HG03457 (cell line): ENCODE measurements at regions not wholly inside any gene's neighbourhood (a gene's known extent, or its start where the extent isn't known, plus 50 kb on each side); places are given as distances from the start of the nearest gene placed in this dataset.
"Not testable (repeated sequence)": the region's sequence is repeated elsewhere in the genome, so short reads cannot be mapped to it uniquely, and the experiment has no call there.

Source experiments
- ATAC-seq: cut with Tn5 transposase; IDR thresholded peaks from one replicate; pipeline ENCODE4 v1.9.1; 2021; ENCODE audit warnings: moderate number of reproducible peaks; ENCODE audit not compliant: unreplicated experiment

DNA sequence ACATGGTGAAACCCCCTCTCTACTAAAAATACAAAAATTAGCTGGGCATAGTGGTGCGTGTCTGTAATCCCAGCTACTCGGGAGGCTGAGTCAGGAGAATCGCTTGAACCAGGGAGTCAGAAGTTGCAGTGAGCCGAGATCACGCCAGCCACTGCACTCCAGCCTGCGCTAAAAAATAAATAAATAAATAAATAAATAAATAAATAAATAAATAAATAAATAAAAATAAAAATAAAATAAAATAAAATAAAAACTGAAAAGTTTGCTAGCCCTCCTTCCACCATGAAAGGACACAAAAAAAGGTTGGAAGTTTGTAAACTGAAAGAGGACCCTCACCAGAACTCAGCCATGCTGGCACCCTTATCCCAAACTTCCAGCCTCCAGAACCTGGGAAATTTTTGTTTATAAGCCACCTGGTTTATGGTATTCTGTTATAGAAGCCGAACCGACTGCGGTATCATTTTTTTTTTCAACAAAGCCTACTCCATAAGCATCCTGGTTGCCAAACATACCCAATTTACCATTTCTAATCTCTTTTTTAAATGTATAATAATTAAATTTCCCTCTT lies 448.2 kb downstream of the SEMA3D start:
- no peak for ATAC-seq

DNA sequence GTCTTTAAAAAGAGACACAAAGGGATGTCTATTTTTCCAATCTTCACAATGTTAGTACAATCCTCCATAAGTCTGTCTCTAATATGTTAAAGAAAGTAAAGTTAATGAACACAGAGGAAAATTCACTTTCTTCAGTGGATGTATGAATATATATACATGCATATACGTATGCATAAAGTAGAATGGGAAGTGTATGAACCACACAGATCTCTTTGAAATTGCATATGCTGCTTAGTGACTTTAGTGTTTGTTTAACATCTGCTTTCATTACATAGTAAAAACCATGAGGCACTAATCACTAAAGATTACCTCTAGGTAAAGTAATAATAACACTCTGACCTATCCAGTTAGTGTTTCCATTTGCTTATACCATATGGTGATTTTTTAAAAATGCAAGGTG lies 451.2 kb downstream of the SEMA3D start:
- no peak for ATAC-seq

DNA sequence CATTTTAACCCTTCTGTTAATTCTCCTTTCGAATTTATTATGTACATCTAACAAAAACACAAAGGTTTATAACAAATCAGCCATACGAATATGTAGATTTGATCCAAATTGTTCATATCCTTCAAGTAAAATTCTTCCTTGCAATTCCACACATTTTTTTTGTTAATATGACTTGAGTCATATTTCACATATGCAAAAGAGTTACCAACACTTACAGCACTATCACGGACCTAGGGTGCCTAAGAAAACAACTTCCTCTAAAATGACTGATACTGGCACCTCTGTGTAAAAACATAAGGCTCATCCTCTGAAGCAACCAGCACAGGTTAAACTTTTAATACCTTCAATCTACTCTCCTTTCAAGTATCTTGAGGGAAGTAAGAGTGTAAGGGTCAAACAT lies 451.8 kb downstream of the SEMA3D start:
- ATAC-seq, result no peak

DNA sequence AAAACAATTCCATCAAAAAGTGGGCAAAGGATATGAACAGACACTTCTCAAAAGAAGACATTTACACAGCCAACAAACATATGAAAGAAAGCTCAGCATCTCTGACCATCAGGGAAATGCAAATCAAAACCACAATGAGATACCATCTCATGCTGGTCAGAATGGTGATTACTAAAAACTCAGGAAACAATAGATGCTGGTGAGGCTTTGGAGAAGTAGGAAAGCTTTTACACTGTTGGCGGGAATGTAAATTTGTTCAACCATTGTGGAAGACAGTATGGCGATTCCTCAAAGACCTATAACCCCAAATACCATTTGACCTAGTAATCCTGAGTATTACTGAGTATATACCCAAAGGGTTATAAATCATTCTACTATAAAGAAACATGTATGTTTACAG lies 452.9 kb downstream of the SEMA3D start:
- not testable (repeated sequence) for ATAC-seq

DNA sequence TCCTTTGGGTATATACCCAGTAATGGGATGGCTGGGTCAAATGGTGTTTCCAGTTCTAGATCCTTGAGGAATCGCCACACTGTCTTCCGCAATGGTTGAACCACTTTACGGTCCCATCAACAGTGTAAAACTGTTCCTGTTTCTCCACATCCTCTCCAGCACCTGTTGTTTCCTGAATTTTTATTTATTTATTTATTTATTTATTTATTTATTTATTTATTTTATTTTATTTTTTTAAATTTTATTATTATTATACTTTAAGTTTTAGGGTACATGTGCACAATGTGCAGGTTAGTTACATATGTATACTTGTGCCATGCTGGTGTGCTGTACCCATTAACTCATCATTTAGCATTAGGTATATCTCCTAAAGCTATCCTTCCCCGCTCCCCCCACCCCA lies 456.0 kb downstream of the SEMA3D start:
- not testable (repeated sequence) for ATAC-seq

DNA sequence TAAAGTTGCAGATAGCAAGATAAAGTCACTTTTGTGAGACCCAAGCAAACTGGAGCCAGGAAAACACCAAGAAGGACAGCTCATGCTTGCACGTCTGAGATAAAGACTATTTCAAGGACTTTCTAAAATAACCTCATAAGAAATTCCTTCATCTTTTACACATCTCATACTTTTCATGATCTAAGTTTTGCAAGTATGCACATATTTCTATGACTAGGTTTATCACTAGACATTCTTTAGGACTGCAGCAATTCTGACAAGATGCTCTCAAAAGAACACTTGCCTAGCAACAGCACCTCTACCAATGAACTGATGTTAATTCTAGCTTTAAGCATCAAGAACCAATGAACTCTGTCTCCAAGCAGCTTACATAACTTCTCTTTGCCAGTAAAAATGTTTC lies 457.6 kb downstream of the SEMA3D start:
- ATAC-seq, result no peak

DNA sequence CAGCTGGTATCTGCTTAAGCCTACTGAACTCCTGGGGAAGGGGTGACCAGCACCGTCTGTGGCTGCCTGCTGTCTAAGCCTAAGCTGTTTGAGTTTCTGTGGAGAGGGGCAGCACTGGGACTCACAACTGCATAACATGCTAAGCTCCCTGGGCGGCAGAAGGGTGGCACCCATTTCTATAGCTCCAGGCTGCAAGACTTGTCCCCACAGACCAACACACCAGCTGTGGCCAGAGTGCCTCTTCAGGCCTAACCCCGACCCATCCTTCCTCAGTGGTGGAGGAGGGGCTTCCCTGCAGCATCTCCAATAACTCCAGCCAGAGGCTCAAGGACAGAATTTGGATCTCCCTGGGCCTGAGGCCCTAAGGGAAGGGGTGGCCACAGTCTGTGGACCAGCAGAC lies 464.1 kb downstream of the SEMA3D start:
- ATAC-seq, result no peak

DNA sequence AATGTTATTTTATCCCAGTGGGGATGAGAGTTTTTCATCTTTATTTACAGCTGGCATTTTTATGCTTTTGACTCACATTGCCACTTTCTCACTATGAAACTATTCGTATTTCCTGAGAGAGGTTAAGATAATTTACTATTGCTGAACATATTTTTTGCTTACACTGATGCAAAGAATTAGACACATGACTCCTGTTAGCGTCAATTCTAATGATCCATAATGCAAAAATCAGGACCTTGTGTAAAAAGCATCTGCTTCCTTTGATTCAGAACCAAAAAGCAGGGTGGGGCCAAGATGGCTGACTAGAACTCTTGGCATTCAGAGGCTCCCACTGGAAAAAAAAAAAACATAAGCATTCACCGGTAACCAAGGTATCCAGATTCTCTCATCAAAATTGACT lies 464.8 kb downstream of the SEMA3D start:
- no peak for ATAC-seq

DNA sequence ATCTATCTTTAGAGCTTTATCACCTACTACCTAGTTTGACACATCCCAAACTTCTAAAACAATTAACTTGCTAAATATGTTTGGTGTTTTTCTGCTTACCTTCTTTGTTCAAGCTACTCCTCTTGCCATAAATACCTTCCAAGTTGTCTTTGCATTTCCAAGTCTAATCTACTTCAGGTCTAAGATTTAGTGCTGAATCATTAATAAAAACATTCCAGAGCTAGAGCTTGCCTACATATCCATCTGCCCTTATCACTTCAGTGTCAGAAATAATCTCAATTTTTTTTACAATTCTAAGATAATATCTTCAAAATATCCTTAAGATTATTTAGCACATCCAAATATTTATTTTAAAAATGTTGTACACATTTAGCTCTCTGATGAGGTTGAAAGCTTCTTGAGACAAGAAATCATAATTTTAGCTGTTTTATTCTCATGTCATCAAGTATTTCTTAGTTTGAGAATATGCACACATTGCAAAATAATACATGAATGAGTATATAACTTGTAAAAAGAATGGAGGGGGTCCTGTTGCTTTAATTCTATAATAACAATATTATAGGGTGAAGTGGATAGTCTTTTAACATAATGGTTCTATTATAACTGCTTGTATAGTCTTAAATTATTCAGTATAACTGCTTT lies 466.3 kb downstream of the SEMA3D start:
- no peak for ATAC-seq

DNA sequence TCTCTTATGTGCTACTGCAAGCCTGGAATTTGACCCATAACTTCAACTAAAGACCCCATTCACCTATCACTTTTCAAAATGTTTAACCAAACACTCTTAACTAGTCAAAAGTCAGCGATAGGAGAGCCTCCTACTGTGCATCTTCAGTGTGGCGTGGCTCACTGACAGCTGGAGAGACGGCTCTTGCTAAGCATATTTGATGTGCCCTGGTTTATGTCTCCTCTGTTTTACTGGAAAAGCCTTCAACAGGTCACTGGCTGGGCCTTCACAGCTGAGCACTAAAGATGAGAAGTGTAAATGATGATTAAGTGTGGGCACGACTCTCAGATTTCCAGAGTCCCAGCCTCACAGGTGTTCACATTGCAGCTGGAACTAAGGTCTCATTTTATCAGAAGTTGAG lies 472.1 kb downstream of the SEMA3D start:
- ATAC-seq, result no peak

DNA sequence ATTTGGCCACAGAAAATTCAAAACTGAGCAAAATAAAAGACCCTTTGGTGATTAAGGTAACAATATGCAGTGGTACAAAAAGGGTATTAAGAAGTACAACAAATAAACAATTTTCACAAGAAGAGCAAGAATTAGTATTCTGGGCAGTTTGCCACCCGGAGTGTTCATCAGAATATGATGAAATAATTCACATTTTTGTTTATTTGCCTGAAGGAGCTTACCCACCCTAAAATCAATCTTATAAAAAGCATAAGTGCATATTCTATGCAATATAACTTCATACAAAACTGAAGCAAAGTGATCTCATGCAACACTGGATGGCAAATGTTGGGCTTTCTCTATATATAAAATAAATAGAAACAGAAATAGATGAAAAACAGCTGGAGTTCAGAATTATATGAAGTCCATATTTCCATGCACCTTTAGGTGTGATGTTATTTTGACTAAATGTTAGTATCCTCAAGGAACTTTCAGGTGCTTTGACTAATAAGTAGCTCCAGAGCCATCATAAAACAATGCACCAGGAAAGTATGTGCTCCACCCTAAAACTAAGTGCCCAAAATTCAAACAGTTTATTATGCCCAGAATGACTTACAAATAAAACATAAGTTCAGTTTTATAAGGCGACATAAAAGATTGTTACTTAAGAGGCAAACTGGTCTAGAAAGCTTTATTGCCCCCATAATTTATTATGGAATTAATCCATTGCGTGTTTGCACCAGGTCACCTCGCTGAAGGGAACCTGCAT lies 474.3 kb downstream of the SEMA3D start:
- no peak for ATAC-seq

DNA sequence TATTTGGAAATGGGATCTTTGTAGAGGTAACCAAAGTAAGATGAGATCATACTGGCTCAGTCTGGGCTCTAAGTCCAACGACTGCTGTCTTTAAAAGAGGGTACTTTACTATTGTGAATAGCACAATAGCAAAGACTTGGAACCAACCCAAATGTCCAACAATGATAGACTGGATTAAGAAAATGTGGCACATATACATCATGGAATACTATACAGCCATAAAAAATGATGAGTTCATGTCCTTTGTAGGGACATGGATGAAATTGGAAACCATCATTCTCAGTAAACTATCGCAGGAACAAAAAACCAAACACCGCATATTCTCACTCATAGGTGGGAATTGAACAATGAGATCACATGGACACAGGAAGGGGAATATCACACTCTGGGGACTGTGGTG lies 476.3 kb downstream of the SEMA3D start:
- not testable (repeated sequence) for ATAC-seq

DNA sequence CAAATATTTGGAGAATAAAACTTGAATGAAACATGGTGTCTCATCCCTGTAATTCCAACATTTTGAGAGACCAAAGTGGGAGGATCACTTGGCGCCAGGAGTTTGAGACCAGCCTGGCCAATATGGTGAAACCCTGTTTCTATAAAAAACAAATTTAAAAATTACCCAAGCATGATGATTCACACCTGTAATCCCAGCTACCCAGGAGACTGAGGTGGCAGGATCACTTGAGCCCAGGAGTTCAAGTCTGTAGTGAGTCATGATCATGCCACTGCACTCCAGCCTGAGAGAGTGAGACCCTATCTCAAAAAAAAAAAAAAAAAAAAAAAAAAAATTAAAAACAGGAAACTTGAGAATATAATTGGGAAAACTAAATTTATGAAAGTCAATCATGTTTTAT lies 481.1 kb downstream of the SEMA3D start:
- no peak for ATAC-seq

DNA sequence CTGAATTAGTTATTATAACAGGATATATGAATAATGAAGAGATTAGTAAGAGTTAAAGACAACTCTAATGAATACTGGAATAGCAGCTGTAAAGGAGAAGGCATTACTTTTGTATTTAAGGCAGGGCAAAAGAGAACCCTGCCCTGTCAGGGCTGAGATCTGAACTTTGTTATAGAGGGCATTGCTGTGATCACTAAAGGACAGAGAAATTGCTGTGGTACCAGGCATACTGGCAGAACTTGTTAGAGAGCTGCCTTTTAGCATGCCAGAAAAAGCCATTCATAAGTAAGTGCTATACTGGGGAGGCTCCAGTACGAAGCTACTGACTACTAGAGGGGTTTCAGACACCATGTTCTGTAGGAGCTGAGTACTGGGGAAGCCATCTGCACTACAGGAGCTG lies 481.8 kb downstream of the SEMA3D start:
- no peak for ATAC-seq

DNA sequence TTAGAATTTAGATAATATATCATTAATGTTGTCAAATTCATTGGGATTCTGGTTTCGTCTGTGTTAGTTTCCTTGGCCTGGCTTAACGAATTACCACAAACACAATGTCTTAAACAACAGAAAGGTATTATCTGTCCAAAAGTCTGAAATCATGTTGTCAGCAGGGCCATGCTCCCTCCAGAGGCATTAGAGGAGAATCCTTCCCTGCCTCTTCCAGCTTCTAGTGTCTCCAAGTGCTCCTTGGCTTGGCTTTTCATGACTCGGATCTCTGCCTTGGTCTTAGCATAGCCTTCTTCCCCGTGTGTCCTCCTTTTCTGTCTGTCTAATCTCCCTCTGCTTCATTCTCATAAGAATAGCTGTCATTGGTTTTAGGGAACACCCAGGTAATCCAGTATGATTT lies 482.5 kb downstream of the SEMA3D start:
- no peak for ATAC-seq

DNA sequence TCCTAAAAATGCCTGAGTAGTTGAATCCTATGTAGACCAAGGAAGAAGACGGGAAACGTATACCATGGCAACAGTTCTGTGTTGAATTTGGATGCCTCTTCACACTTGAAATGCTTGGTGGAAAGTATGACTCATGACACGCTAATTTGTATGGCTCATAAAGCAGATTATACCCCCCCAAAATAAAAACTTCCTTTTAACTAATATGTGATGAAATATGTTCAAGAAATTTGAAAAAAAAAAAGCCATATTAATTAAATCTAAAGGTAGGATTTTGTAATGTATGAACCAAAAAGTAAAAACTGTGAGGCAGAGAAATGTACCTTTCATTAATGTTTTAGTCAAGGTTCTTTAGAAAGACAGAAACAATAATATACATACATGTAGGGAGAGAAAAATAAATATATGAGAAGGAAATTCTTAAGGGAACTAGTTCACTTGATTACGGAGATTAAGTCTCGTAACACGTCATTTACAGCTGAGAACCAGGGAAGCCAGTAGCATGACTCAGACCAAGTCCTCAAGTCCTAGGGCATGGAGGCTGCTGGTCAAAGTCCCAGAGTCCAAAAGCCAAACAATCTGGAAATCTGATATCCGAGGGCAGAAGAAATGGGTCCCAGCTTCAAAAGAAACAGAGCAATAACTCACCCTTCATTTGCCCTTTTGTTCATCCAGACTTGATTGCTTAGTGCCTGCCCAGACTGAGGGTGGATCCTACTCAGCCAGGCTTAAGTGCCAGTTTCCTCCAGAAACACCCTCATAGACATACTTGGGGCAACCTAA lies 485.1 kb downstream of the SEMA3D start:
- ATAC-seq, result no peak

DNA sequence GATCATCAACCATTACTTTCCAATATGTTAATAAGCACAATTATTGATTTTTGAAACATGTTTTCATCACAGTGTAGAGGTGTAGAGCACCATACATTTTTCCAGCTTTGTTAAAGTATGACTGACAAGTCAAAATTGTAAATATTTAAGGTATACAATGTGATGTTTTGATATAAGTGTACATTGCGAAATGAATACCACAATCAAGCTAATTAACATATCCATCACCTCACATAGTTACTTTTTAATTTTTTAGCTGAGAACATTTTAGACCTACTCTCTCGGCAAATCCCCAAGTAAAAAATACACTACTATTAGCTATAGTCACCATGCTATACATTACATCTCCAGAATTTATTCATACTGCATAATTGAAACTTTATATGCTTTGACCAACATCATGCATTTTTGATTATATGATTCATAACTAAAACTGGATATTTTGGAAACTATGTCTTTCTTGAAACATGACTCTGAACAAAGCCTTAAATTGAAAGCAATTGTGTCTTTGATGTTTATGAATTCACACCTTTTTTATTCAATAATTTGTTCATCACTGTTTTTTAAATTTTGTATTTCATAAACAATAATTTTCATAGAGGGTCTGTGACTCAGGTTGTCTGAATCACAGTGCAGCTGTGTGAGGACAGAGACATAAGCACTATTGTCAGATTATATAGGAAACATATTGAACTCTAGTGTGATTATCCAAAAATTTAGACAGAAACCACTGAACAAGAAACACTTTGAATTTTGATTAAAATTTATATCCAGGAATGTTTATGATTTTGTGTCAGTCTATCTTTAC lies 486.1 kb downstream of the SEMA3D start:
- no peak for ATAC-seq

DNA sequence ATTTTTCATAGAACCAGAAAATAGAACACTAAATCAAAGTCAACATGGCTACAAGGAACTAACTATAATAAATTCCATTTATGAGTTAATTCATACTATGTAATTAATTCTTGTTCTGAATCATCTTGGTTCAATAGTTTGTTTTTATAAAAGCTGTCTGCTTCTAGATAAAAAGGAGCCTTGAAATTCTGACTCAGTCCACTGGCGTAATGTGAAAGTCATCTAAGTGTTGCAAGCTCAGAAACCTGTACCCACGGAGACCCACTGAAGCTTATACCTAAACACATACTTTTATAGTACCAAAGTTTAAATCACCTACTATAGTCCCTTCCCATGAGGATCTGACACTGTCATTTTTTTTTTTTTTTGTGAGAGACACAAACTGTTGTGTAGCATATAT lies 489.4 kb downstream of the SEMA3D start:
- no peak for ATAC-seq

DNA sequence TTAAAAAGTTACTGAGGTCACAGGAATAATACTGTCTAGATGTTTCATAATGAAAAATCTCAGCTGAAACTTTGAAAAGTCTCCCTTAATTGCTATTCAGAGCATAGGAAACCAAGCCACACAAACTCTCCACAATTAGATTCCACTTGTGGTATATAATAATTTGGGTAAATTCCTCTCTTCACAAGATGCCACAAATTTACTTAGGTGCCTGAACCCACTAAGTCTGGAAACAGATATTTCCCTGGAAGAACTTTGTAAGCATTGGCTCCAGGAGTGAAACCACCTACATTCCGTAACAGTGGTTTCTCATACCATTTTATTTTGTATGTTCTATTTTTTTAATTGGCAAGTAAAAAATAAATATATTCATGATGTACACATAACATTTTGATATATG lies 493.4 kb downstream of the SEMA3D start:
- no peak for ATAC-seq

DNA sequence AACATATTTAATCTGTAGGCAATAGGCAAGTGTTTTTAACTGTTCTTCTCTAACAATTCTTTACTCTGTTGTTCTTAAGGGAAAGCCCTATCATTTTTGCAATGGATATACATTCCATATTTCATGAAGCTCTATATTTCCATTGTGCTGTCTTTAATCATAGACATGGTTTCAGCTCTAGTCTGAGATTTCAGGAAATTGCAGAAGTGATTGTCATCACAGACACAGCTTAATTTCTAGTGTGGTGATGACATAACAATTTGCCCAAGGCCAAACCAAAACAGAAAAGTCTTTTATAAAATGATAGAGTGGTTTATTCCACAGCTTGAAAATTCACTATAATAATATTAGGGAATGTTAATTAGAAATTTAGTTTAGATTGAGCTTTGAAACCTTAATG lies 494.1 kb upstream of the SEMA3A start:
- no peak for ATAC-seq

DNA sequence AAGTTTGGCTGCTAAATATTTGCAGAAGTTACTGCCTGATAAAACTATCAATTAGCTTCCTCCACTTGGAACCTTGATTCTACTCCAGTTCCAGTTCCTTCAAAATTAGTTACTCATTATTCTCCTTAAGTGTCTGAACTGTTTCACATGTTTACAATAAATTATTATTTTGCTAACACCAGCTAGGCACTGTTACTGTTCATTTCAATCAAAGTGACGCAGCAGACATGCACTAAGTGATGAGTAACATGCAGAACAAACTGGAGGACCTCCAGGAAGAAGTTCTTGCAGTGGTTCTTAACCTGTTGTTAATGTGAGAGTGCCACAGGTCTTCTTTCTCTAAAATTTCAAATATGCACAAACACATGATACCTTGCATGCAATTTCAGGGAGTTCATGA lies 491.8 kb upstream of the SEMA3A start:
- ATAC-seq, result no peak
